ENCODE measurements at regions not wholly inside any gene's neighbourhood (a gene's known extent, or its start where the extent isn't known, plus 50 kb on each side); places are given as distances from the start of the nearest gene placed in this dataset.

DNA sequence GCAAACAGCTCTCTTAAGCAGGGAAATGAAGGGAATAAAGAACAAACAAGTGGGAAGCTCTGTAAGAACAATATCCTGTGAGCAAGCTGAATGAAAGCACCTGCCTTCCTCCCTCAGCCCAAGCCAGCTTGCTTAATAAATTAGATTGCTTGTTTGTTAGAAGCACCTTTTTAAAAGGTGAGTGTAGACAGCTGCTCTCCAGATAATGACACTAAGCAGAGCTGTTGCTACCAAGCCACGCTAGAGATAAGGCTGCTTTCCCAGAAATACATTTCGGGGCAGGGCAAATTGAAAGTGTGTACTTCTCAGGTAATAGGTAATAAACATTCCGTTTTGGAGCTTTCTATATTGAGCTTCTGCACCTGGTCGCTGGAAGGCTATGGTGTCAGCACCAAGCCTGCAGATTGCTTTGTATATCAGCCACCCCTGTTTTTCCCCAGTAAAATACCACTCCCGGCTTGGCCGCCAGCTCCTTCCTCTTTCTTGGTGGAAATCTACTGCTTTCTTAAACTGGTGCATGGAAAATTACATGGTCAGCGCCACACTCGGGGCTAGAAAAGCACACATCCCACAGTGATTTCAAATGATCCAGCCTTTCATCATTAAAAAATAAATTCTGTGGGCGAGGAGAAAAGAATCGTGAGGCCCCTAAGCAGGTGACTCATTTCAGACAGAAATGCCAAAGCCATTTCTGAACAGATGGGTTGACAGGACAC, 151.3 kb downstream of the ETS2 start:
- DNase-seq (ENCODE audit: low read depth), result no peak

DNA sequence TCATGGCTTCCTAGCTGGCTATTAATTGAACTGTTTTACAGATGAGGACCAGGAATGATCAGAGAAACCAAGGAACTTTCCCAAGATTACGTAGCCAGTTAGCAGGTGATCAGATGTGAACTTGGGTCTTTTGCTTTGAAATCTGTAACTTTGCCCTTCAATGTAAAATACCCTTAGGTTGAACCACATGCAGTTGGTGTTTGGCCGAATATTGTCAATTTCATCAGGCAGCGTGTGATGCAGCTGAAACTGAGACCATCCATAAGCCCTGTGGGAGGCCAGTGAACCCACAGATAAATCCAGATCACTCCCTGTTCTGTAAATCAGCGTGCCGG, 150.8 kb downstream of the ETS2 start:
- no peak for DNase-seq (ENCODE audit: low read depth)

GRCh38 chr21:38956007-38956406, 150.3 kb downstream of the ETS2 start:
- DNase-seq (ENCODE audit: low read depth), result no peak

GRCh38 chr21:38955495-38955894, 149.8 kb downstream of the ETS2 start:
- no peak for DNase-seq (ENCODE audit: low read depth)

DNA sequence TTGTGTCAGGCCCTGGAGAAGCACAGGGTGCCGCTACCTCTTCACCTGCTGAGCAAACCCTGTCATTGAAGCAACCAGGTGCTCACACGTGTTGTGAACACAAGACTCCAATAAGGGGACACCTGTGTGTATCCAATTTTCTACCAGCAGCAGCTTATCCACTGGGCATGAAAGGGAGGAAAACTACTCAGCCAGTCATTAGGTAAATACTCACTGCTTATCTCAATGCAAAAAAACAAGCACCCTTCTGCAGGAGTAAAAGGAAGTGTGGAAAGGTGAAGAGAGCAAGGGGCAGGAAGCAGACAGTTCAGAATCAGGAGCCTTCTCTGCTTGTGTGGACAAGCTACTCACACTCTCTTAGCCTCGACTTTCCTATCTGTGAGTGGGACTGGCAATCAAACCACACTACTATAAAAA, 148.9 kb downstream of the ETS2 start:
- DNase-seq (ENCODE audit: low read depth), result no peak

- DNase-seq (ENCODE audit: low read depth), result no peak
These were observed 147.8 kb downstream of the ETS2 start for GRCh38 chr21:38953516-38953915.

GRCh38 chr21:38952890-38953289, 147.2 kb downstream of the ETS2 start:
- no peak for DNase-seq (ENCODE audit: low read depth)

DNA sequence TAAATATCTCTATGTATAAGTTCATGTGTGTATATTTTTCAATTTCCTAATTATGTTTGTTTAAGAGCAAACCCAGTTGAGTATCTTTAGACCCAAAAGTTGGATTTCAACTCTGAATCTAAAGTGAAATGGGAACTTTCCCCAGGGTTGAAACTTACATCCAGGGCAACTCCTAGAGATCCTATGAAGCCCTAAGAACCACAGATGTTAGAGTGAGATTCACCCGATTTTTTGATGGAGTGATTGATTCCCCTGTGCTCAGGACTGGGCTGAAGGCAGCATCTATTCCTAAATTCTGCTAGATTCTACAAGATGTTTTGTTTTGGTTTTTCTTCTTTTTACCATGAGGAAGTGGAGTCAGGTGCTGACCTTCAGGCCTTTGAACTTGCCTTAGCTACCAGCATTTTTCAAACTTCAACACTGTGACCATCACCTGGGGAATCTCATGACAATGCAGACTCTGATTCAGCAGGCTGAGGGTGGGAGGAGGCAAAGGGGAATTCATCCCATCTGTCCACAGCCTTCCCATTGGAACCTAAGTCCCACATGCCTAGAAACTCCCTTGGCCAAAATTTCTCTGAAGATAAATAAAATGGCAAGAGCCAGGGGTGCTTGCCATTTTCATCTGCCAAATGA, 145.5 kb downstream of the ETS2 start:
- DNase-seq (ENCODE audit: low read depth), result no peak

- no peak for DNase-seq (ENCODE audit: low read depth)
These were observed 144.8 kb downstream of the ETS2 start for GRCh38 chr21:38950435-38951094.

DNA sequence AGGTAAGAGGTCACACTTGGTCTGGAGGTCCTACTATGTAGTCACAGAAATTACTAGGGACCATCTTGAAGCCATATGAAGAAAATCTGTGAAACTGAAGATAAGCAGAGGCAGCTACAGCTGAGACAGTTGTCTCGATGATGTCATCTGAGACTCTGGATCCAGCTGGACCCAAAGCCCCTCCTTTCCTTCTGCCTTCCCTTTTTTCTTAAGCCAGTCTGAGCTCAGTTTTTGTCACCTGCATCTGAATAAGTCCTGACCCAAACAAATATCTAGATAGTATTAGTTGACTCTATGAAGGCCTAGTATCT, 143.3 kb downstream of the ETS2 start:
- no peak for DNase-seq (ENCODE audit: low read depth)

DNA sequence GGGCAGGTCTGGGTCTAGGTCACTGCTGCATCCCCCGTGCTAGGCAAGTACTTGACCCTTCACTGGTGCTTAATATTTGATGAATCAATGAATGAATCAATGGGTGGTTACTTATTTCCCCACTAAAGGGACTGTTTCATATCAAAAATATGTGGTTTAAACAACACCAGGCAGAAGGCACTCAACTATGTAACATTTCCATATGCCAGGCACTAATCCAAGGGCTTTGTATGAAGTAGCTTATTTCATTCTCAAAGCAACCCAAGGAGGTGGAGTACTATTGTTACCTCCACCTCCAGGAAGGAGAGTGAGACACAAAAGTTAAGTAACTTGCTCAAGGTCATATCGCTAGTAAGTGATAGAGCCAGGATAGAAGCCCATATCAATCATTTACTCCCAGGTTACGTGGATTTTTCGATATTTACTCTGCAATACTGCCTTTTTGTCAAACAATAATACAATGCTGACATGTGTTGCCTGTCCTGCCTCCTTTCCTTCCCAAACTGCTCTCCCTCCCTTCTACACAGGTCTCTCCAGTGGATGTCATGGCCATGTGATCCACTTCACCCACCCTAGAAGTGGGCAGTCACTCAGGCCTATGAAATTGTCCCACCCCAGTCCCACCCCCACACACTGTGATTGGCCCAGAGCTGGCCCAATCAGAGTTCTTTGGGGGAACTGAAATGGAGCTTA, 142.8 kb downstream of the ETS2 start:
- no peak for DNase-seq (ENCODE audit: low read depth)

DNA sequence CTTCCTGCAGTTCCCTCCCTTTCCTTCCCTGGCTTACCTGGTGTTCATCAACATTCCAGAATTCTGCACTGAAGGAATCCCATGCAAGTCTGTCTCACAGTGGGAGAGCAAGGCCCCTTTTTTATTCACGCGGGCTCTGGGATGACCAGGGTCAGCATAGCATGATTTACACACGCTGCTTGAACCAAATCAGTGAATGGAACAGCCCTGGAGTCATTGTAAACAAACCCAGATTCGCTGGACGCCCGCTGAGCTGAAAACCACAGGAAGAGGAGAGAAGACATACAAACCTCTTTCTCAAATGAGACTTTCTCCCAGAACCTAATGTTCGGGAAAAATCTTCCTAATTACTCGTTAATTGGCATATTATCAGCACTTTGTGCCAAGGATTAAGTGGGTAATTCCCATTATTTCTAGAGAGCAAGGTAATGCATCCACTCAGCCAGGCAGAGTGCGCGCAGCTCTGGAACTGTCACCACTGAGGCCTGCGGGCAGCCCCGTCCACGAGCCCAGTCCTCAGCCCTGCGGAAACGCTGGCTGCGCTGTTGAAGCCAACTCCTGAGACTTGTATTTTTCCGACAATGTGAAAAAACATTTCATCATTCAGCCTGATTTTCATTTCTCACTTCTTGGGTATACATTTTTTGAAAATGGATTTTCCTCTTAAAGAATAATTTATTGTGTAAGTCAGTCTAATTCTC, 140.0 kb downstream of the ETS2 start:
- no peak for DNase-seq (ENCODE audit: low read depth)

DNA sequence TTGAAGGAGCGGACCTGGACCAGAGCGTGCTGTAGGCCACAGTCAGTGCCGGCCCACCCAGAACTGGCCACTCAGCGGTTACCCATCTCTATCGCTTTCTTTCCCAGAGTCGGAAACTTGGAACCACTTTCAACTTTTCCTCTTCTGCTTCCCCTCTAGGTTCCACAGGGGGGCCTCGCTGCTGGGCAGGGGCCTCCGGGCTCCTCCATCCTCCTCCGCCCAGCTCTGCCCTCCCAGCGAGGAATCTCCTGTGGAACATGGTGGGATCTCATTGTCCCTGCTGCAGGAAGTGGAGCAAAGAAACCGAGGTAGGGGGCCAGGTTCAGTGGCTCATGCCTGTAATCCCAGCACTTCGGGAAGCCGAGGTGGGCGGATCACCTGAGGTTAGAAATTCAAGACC, 139.2 kb downstream of the ETS2 start:
- DNase-seq (ENCODE audit: low read depth), result no peak

- DNase-seq (ENCODE audit: low read depth), result no peak
These were observed 138.7 kb downstream of the ETS2 start for GRCh38 chr21:38944402-38944801.

GRCh38 chr21:38942748-38943211, 137.1 kb downstream of the ETS2 start:
- DNase-seq (ENCODE audit: low read depth), result no peak

DNA sequence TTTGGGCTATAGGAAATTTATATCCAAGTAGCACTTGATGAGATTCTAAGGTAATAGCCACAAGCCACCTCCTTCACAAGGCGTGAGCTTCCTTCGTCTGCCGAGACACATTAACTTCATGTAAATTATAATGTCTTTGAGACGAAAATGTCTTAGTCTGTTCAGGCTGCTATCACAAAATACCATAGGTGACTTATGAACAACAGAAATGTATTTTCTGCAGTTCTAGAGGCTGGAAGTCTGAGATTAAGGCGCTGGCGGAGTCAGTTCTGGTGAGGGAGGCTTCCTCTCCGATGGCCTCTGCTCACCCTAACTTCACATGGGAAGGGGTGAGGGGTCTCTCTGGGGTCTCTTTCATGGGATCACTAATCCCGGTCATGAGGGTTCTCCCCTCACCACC, 133.0 kb downstream of the ETS2 start:
- DNase-seq (ENCODE audit: low read depth), result no peak

DNA sequence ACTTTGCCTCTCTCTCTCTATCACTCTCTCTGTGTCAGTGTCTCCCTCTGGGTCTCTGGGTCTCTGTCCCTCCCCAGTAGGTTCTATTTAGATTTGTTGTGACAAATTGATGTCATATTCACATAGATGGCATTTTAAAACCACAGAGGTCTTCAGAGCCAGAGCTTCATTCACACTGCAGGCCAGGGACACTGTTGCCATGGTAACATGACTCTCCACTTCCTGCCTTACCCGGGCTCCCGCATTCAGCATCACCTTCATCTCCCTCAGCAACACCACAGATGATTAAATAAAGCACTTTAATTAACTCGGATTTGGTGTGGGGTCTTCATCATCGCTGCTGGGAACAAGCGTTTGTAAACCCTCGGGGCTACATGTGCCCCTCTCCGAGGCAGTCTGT, 132.6 kb downstream of the ETS2 start:
- DNase-seq (ENCODE audit: low read depth), result no peak

DNA sequence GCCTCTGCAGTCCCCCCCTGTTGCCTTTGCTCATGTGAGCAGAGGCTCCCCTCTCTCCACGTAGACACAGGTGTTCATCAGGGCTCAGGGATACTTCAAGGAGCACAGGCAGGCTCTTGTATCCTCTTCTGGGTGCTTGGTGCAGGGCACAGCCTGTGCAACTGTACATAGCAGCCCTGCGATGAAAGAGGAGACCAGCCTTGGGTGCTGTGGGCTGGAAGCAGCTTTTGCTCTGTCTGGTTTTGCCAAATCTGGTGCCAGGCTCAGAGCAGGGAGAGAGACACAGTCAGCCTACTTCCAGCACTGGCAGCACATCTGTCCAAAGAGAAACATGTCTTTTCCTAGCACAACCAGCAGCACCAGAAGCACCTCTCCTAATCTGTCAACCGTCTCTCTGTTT, 132.1 kb downstream of the ETS2 start:
- DNase-seq (ENCODE audit: low read depth), result no peak

- DNase-seq (ENCODE audit: low read depth), result no peak
These were observed 131.6 kb downstream of the ETS2 start for GRCh38 chr21:38937286-38937790.

GRCh38 chr21:38936240-38936639, 130.5 kb downstream of the ETS2 start:
- DNase-seq (ENCODE audit: low read depth), result no peak

DNA sequence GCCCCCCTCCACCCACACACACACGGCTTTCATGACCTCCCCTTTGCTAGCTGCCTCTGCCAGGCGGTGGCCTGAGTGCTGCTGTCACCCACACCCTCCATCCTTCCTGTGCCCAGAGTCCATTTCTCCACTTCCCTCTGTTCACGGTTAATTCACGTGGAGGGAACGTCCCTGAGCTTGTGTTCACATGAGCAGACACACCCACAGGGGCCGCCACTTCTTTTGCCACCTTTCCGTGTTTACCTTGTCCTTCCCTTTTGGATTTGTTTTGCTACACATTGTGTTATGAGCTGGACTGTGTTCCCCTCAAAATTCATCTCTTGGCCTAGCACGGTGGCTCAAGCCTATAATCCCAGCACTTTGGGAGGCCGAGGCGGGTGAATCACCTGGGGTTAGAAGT, 128.0 kb downstream of the ETS2 start:
- no peak for DNase-seq (ENCODE audit: low read depth)

GRCh38 chr21:38931291-38931690, 125.6 kb downstream of the ETS2 start:
- no peak for DNase-seq (ENCODE audit: low read depth)
